ENCODE measurements at regions not wholly inside any gene's neighbourhood (a gene's known extent, or its start where the extent isn't known, plus 50 kb on each side); places are given as distances from the start of the nearest gene placed in this dataset.

DNA sequence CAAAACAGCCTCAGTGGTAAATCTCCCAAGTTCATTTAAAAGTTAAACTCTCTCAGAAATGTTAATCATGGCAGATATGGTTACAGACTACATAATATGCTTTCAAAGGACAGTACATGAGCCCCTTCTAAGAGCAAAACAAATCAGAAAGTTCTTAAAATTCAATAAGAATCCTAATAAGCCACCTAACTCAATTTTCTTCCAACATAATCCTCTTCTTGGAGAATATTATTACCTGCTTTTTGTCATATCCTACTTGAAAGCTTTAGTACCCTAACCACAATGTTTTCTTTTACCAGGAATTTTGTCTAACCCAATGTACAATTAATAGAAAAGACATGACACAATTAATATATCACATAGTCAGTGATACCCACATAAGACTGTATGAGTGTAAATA is 236.5 kb upstream of the ATP2B1 start:
- TF ChIP-seq, protein P1, sequence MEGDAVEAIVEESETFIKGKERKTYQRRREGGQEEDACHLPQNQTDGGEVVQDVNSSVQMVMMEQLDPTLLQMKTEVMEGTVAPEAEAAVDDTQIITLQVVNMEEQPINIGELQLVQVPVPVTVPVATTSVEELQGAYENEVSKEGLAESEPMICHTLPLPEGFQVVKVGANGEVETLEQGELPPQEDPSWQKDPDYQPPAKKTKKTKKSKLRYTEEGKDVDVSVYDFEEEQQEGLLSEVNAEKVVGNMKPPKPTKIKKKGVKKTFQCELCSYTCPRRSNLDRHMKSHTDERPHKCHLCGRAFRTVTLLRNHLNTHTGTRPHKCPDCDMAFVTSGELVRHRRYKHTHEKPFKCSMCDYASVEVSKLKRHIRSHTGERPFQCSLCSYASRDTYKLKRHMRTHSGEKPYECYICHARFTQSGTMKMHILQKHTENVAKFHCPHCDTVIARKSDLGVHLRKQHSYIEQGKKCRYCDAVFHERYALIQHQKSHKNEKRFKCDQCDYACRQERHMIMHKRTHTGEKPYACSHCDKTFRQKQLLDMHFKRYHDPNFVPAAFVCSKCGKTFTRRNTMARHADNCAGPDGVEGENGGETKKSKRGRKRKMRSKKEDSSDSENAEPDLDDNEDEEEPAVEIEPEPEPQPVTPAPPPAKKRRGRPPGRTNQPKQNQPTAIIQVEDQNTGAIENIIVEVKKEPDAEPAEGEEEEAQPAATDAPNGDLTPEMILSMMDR (IDR thresholded peaks at IDR 0.05) = no peak
- TF ChIP-seq POLR2A (IDR thresholded peaks at IDR 0.05) = no peak
- ATAC-seq (no peak), DNase-seq (no peak)
- Histone ChIP-seq H3K9me3 (no peaks in the 10 kb centered on the region), H3K36me3 (no peaks in the 10 kb centered on the region), H3K4me3 (no peak overlapping the region), H3K27ac (no peak overlapping the region), H3K4me1 (peaks cover 0 to 23% (median 3%) of the 10 kb centered on the region in 12 donors), H3K27me3 (no peaks in the 10 kb centered on the region)
- intact Hi-C loops (cut with DNase I) = no loop called here

DNA sequence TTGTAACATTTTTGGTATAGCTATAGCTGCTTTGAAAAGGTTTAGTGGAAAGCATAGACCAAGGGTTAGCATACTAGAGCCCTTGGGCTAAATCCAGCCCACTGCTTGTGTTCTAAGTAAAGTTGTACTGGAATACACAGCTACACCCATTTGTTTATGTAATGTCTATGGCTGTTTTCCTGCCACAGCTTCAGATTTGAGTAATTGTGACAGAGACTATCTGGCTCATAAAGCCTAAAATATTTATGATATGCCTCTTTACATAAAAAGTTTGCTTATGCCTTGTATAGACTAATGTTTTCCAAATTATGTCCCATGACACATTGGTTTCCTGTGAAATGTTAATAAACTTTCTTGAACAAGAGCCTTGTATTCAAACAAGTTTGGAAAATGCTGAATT is 234.8 kb upstream of the ATP2B1 start:
- no peak for ATAC-seq
- H3K4me1 ChIP-seq = peaks cover 0 to 11% (median 0%) of the 10 kb centered on the region in 12 donors
- no peak overlapping the region for H3K4me3 ChIP-seq
- no peaks in the 10 kb centered on the region for H3K27me3 ChIP-seq
- H3K27ac ChIP-seq = peak overlapping the region in 1 of 12 donors; percentile 6
- H3K9me3 ChIP-seq = no peaks in the 10 kb centered on the region
- intact Hi-C loops (cut with DNase I) = no loop called here
- no peak for DNase-seq
- H3K36me3 ChIP-seq = no peaks in the 10 kb centered on the region
- TF ChIP-seq, protein P1 (IDR thresholded peaks at IDR 0.05) = no peak
- TF ChIP-seq POLR2A (IDR thresholded peaks at IDR 0.05) = no peak

DNA sequence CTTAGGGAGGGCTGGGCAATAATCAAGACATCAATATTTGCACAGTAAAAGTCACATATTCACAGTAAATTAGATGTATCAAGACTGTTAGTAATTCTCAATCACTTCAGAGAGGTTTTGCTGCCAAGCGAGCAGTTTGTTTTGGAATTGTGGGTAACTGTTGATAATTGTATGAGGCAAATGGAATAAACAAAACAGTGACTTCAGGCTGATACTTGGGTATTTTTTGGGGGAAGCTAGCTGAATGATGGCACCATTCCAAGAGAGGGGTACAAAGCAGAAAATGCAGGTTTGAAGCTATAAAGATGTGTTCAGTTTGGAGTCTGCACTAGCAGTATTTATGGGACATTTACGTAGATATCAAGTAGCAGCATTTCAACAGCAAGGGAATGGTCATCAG is 232.8 kb upstream of the ATP2B1 start:
- 94 to 99% (median 96%) methylated on average over 2 of the region's 2 CpGs for WGBS, 4 donors
- ATAC-seq = no peak

DNA sequence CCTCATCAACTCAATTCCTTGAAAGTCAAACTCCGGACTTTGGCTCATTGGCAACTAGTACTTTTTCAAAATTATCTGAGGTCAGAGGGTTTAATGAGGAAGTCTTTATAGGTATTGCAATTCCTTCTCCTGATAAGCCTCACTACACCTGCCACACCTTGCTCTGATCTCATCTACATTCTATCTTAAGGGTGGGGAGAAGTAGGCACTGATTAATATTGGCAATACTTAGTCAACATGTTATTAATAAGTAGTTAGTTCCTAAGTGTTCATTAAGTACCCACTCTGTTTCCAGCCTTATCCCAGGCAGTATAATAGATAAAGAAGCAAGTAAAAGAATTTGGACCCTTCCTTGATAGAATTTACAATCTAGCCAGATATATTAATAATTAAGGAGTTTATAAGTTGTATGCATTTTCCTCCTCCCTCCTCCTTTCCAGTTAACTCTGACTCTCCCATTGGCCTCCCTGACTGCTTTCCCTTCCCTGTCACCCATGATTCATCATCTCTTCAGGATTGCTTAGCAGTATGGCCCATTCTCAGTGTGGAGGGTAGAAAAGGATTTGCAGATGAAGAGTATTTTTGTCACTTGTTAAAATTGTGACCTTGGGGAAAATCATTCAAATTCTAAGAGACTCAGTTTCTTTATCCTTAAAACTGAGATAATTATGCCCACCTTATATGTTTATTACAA is 231.0 kb upstream of the ATP2B1 start:
- H3K4me1 ChIP-seq = peaks cover 0 to 11% (median 0%) of the 10 kb centered on the region in 12 donors
- H3K27ac ChIP-seq = no peak overlapping the region
- no peak for DNase-seq
- no peak overlapping the region for H3K4me3 ChIP-seq
- TF ChIP-seq POLR2A (IDR thresholded peaks at IDR 0.05) = no peak
- TF ChIP-seq, protein P1 (IDR thresholded peaks at IDR 0.05) = no peak
- 96 to 100% (median 97%) methylated on average over 1 of the region's 1 CpG for WGBS, 4 donors
- intact Hi-C loops (cut with DNase I) = no loop called here
- no peaks in the 10 kb centered on the region for H3K27me3 ChIP-seq
- no peaks in the 10 kb centered on the region for H3K36me3 ChIP-seq
- ATAC-seq = no peak
- H3K9me3 ChIP-seq = no peaks in the 10 kb centered on the region

More for the DNA sequence above, 232.8 kb upstream of the ATP2B1 start:
- Histone ChIP-seq H3K4me1 (peaks cover 0 to 4% (median 0%) of the 10 kb centered on the region in 12 donors), H3K36me3 (no peaks in the 10 kb centered on the region), H3K27me3 (no peaks in the 10 kb centered on the region), H3K9me3 (no peaks in the 10 kb centered on the region), H3K27ac (no peak overlapping the region), H3K4me3 (no peak overlapping the region)
- intact Hi-C loops (cut with DNase I) = no loop called here
- no peak for TF ChIP-seq POLR2A (IDR thresholded peaks at IDR 0.05)
- TF ChIP-seq, protein P1 (IDR thresholded peaks at IDR 0.05) = no peak
- no peak for DNase-seq

Measured in heart left ventricle (tissue), 16 donors.